ENCODE measurements at regions not wholly inside any gene's neighbourhood (a gene's known extent, or its start where the extent isn't known, plus 50 kb on each side); places are given as distances from the start of the nearest gene placed in this dataset.

GRCh38 chr11:30772908-30773307 lies 186.8 kb upstream of the MPPED2 start:
- no peak for TF ChIP-seq EZH2 (IDR thresholded peaks at IDR 0.05; ENCODE audit: low read length, missing control alignments)
- TF ChIP-seq CTCF (conservative IDR thresholded peaks at IDR 0.05 in 1 of 2, IDR thresholded peaks at IDR 0.05 in 1 of 2; ENCODE audit: low read depth in 1 of 2, low read length in 2 of 2): no peak

Measured in fibroblast of lung (primary cell).